ENCODE measurements at regions not wholly inside any gene's neighbourhood (a gene's known extent, or its start where the extent isn't known, plus 50 kb on each side); places are given as distances from the start of the nearest gene placed in this dataset.
"Not testable (repeated sequence)": the region's sequence is repeated elsewhere in the genome, so short reads cannot be mapped to it uniquely, and the experiment has no call there.

- not testable (repeated sequence) for TF ChIP-seq EZH2phosphoT487 (IDR thresholded peaks at IDR 0.05; ENCODE audit: borderline replicate concordance, low read depth, low read length); CTCF (conservative IDR thresholded peaks at IDR 0.05; ENCODE audit: low read length)
These were observed 142.8 kb downstream of the RPL10L start for GRCh38 chr14:46508752-46509151.
